ENCODE measurements at regions not wholly inside any gene's neighbourhood (a gene's known extent, or its start where the extent isn't known, plus 50 kb on each side); places are given as distances from the start of the nearest gene placed in this dataset.

DNA sequence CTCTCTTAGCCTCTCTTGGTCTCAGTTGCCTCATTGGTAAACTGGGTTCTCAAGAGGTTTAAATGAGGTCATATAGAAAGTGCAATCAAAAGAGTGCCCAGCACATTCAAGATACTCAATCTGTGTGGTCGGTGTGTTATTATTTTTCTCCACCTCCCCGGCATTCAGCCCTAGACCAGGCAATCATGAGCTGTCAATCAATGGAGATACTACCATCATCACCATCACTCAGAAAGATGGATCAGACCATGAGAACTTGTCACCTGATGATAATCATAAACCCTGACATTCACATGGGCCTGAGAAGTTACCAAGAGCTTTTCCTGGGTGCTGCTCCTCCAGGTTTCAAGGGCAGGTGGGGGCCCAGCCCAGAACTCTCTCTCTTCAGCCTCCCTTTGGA, 166.1 kb downstream of the MN1 start:
- DNase-seq = no peak

DNA sequence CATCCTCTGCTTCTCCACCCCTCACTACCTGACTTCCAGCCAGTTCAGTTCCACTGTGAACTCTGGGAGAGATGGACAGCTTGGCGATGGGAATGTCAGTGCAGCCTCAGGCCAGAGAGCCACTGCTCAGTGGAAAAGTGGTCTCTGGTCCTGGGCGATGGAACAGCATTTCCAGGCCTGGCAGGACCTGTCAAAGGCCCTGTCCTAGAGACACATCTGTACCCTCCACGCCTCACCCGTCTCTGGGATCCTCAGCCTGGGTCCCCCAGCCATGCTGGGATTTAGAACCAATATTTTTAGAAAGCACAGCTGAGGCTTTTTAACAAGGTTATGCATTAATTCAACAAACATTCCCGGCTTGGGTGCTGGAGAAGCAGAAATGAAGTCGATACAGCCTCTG, 165.7 kb downstream of the MN1 start:
- no peak for DNase-seq

DNA sequence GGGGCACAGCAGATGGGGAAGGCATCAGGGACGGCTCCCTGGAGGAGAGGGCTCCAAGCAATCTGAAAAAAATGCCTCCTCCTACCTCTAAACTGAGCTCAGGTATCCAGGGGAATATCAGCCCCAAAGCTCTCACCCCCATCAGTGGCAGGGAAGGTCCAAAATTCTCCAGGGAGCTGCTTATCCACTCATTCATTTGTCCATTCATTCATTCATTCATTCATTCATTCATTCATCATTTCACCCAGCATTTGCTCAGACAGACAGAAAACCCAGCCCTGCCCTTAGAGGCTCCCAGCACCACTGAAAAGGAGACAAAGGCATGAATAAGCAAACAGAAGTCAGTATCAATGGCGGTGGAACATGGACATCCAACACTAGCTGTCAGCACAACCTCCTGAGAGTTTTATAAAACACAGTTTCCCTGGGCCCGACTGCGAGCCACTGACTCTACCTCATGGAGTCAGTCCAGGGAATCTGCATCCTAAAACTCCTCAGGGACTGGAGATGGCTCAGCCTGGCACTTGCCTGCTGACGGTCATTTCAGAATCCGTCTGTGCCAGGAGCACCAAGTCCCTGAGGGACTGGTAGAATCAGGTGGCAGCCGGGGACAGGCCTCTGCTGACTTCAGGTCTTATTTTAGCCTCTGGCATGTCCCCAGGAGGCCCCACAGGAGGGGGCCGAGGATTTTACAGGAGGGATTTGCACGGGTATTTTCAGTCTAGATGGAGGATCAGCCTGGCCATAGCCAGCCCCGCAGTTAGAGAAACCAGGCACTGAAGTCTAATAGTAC, 164.6 kb downstream of the MN1 start:
- no peak for DNase-seq

DNA sequence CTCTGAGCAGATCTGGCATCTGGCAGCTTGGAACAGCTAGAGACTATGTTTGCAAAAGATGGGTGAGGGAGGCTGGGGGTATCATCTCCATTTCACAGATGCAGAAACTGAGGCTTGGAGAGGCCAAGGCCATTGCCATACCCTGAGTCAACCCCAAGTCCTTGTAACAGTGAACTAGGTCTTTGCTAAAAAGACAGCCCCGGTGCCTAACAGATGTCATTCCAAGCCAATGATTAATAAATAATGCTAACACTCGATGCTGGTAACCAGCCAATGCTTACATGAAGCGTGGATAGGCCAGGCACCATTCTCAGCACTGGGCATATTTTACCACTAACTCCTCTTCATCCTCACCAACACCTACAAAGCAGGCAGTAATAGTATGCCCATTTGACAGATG, 164.0 kb downstream of the MN1 start:
- no peak for DNase-seq

DNA sequence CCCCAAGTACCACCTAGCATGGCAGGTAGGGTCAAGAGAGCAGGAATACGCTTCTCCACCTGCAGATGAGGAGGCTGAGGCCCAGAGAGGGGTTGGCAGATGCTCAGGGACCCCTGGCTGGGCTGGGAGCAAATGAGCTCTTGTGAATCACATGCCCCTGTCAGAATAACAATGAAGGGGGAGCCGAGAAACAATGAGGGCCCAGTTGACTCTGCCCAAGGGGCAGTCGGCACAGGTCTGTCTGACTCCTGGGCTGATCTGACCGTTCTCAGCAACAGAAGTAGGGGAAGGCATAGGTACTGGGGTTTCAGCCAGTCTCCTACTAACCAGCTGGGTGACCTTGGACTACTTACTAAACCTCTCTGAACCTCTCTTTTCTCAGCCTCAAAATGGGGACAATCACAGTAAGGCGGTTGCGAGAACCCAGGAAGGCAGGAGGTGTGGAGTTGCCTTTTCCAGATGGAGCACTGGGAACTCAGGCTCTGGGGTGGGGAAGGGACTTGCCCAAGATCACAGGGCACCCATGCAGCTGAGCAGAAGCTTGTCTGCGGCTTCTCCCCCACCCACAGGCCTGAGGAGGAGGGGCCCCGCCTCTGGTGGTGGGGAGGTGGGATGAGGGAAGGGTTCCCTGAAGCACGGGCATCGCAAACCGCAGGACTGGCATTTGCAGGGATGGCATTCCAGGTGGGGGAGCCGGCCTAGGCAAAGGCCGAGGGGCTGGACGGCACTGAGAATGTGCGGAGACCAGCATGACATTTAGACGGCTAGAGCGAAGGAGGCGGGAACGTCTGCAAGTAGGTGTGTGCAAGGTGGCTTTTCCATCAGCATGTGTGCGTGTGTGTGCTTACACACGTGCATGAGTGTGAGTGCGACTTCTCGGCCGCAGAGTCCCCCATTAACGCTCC, 163.0 kb downstream of the MN1 start:
- DNase-seq = no peak

DNA sequence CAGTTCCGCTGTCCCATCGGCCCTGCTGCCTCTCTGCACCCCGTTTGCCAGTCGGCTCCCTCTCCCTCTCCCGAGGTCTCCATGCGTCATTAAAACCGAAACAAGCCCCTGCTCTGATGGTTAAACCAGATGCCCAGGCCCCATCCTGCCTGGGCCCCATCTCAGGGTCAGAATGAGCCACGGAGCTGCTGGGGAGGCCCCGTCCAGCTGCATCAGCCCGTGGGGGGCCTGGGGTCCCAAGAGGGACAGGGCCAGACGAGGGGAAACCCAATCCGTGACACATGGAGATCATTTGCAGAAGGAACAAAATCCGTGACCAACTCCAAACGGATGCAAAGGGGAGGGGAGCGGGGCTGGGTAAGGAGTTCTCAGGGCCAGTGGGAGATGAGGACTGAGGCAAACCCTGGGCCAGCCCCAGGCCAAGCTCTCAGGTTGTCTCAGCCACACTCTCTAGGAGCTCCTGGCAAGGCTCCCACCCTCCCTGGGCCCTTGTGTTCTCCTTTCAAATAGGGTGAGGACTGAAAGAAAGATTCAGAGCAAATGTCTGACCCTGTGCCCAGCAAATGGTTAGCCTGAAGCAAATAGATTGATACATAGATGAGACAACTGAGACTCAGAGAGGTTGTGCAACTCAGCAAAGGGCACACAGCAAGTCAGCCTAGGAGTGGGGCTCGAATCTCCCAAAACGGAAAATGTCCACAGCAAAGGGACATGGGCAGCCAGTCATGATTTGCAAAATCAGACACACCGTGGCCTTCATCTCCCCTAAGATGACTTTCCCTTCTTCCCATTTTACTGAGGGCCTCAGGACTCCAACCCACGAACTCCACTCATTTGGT, 162.1 kb downstream of the MN1 start:
- DNase-seq = no peak

DNA sequence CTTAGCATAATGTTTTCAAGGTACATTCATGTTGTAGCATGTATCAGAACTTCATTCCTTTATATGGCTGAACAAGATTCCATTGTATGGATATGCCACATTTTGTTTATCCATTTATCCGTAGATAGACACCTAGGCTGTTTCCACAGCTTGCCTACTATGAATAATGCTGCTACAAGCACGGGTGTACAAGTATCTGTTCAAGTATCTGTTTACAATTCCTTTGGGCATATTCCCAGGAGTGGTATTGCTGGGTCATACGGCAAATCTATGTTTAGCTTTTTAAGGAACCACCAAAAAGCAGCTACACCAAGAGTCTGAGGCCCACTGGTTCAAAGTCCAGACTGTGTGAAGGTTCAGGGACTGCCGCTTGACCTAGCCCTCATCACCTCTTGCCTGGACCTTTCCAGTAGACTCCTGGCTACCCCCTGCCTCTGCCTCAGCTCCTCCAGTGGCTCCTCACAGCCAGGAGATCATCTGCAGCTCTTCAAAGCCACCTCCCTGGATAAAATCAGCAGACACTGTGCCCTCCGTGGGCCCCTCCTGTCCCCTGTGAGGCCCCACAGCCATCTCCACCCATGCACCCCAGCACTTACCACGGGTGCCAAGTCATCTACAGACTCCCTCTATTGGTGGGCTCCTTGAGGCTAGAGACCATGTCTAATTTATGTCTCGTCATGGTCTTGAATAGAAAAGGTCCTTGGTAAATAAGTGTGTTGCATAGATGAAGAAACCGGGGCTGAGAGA, 160.3 kb downstream of the MN1 start:
- no peak for DNase-seq

DNA sequence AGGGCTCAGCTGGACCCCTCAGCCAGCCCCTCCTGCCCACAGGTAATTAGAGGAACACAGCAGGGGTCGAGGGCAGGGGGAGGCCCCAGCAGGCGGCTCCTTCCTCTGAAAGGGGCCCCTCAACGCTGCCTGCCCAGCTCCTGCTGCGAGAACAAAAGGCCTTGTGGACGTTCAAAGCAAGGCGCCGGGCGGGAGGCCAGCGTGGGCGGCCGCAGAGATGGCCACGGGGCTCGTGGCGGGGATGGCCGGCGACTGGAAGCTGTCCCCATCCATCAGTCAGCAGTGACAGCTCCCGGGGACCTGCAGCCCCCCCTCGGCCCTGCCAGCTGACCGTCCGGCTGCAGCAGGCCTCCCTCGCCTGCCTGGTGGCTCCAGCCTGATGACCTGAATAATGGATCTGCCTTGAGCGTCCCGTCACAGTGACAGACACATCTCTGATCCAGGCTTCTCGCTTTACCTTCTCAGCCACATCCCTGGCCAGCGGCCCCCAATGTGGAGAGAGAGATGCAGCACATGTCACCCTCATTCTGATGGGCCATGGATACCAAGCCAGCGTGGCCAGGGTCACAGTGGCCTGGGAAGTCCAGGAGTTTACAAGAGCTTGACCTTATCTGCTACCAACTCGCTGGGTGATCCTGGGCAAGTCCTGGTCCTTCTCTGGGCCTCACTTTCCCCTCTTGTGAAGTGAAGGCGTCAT, 159.3 kb downstream of the MN1 start:
- no peak for DNase-seq

DNA sequence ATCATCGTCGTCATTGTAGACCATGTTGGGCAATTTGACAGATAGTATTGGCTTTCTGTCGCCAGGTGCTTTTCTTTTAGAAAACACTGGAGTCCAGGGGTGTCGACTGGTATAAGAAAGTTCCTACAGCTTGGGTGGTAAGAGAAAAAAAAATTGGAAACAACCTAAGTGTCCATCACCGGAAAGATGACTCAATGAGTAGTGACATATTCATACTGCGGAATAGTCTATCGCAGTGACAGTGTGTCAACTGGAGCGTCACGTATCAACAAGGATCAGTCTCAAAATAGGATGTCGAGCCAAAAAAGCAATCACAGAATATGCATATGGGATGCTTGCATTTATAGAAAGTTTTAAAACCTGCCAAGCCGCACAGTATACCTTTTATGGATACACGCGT, 157.6 kb downstream of the MN1 start:
- no peak for DNase-seq

DNA sequence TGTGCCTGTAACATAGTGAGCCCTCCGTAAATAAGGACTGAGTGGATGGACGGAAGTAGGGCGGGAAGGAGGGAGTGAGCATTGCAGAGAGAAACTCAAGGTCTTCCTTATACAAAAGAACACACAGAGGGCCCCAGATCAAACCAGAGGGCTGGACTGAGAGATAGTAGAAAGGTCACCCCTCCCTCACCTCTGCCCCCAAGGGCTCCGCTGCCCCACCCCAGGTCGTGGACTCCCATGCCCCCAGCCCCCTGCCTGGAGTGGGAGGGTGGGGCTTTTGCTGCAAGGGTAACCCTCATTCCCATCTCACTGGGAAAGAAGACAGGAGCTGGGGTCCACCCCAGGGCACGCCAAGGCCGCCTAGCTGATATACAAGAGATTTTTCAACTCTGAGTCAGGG, 157.0 kb downstream of the MN1 start:
- DNase-seq = no peak

DNA sequence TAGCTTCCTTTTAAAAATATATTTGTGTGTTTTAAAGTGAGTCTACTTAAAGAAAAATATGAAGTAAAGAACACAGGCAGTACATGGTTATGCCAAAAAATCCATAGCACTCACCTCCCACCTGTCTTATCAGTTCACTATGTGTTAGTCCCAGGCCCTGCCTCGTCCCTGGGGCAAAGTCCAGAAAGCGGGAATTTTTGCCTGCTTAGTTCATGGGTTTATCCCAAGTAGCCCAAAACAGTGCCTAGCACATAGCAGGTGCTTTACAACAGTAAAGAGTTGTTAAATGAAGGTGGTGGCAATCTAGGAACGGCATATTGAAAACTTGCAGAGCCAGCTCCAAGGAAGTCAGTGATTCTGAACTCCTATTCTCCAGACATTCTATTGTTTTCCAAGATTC, 154.0 kb downstream of the MN1 start:
- DNase-seq = no peak

DNA sequence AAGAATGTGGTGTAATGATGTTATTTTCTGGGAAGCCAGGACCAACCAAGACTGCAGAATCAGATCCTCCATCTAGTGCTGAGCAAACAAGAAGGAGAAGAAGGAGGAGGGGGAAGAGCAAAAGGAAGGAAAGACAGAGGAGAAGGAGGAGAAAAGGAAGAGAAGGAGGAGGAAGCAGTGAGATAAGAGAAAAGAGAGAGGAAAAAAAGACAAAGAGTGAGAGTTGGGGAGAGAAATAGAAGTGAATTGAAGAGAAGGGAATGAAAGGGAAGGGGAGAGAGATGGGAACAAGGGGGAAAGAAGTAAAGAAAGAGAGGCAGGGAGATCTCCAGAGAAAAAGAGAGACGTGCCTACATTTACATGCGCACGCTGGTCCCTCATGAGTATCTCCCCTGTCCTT, 153.5 kb downstream of the MN1 start:
- no peak for DNase-seq

DNA sequence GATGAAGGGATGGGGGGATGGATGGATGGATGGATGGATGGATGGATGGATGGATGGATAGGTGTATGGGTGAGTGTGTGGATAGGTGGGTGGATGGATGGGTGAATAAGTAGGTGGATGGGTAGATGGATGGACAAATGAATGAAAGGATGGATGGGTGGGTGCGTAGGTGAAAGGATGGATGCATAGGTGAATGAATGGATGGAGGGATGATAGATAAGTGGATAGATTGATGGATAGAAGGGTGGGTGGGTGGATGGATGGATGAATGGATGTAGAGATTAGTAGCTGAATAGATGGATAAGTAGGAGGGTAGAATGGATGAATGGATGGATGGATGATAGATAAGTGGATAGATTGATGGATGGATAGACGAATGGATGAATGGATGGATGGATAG, 152.7 kb downstream of the MN1 start:
- no peak for DNase-seq

DNA sequence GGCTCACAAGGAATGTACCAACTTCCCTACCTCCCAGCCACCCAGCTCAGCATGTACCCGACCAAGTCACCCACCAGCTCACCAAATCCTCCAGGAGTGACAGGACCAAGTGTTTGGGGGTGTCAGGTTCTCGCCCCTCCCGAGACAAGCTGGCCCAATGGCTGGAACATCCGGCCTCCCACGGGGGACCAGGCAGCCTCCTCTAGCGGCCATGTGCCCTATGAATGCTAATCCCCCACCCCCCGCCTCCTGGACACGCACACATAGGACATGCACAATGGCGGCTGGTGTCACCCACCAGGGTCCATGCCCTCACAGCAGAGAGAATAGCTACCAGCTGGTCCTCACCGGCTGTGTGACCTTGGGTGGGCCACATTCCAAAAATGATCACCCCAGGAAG, 151.0 kb downstream of the MN1 start:
- DNase-seq = no peak

DNA sequence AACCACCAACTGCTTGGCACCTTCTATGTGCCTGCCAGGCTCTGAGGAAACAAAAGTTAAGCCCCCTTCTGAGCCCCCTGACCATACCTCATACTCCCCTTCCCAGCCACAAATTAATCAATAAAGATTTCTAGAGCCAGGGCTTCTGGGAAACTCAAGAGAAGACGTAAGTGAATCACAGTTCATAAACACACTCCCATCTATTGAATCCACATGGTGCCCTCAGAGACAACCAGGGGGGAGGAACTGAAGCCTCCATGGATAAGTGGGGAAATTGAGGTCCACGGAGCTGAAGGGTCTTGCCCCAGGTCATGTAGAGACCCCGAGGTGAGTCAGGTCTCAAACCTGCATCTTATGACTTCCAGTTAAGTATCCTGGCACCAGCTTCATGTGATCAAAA, 150.6 kb downstream of the MN1 start:
- no peak for DNase-seq

DNA sequence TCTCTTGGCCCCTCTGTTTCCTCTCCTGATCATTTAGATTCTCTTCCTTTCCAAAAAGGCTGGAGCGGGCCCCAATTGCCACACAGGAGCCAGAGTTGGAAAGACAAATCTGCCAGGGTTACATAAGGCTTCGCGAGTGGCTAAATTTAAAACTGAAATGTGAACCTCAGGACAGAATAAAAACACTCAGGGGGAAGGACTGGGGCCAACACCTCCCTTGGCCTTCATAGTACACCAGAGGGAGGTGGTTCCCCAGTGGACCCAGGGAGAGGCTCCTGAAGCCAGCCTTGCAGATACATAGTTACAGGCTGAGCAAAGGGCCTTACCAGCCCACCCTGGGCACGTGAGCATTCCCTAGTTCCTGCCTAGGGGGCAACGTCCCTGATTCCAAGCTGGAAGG, 150.1 kb downstream of the MN1 start:
- no peak for DNase-seq

DNA sequence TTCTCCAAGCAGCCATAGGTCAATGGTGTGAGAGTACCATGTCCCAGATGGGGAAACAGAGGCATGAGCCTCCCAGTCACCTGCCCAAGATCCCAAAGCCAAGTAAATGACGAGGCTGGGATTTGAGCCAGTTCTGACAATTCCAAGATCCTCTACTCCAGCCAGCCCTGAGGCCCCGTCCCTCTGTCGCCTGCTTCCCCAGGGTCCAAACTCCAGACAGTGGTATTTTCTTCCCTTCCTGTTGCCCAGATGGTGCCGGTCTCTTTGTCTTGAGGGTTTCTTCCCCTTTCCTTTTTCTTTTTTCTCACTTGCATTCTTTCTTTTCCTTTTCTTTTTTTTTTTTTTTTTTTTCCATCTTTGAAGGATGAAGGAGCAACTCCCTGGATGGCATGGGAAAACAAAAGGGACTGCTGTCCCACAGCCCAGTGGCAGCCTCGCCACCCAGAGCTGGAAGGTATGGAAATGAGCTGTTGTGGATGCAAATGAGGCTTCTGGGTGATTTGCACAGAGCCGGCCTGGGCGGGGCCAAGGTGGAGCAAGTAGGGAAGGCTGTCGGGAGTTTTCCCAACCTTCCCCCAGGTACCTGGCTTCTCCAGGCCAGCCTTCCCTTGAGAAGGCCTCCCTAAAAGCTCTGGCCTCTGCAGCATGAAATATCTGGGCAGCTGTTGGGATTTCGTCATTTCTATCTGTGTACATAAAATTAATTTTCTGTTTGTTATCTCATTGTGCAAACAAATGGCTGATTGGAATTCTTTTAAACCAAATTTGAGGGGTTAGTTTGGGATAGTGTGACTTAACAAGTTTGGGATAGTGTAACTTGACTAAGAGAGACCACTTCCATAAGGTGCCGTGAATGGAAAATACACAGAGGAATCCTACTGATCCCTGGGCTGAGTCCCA, 146.8 kb downstream of the MN1 start:
- DNase-seq = no peak

DNA sequence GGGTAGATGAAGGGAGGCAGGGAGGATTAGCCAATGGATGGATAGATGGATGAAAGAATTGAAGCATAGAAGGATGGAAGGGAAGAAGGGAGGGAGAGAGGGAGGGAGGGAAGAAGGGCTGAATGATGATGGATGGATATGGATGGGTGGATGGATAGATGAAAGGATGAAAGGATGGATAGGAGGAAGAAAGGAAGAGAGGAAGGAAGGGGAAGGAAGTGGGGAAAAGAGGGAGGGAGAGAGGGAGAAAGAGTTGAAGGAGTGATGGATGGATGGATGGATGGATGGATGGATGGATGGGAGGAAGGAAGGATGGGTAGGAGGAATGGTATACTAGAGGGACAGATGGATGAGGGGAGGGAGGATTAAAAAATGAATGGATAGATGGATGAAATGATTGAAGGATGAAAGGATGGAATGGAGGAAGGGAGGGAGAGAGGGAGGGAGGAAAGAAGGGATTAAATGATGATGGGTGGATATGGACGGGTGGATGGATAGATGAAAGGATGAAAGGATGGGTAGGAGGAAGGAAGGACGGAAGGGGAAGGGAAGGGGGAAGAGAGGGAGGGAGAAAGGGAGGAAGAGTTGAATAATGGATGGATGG, 145.9 kb downstream of the MN1 start:
- DNase-seq = no peak

DNA sequence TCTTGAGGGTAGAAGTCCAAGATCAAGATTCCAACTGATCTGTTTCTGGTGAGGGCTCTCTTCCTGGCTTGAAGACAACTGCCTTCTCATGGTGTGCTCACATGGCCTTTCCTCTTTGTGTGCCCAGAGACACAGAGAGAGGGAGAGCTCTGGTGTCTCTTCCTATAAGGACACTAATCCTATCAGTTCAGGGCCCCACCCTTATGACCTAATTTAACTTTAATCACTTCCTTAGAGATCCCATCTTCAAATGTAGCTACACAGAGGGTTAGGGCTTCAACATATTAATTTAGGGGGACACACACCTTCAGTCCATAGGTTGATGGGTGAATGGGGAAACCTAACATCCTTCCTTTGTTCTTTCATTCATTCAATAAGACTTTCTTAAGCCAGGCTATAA, 144.6 kb downstream of the MN1 start:
- DNase-seq = no peak

DNA sequence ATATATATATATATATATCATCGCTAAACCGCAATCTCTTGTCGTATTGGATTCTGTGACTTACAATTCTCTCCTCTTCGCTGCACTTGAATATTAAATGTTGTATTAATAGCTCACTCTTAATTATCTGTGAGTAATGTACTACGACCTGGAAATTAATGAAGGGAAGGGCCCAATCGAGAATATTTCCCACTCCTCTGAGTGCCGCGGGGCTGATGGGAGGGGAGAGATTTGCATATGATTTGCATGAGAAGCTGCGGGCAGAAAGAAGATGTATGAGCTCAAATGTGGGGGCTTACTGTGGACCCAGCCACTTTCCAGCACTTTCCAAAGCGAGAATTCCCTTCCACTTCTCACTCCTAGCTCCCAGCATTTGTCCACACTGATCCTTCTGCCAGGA, 141.2 kb downstream of the MN1 start:
- no peak for DNase-seq
